HG02885 (cell line): ENCODE measurements at regions not wholly inside any gene's neighbourhood (a gene's known extent, or its start where the extent isn't known, plus 50 kb on each side); places are given as distances from the start of the nearest gene placed in this dataset.
"Not testable (repeated sequence)": the region's sequence is repeated elsewhere in the genome, so short reads cannot be mapped to it uniquely, and the experiment has no call there.

ENCODE experiments used
- ATAC-seq: cut with Tn5 transposase; IDR thresholded peaks from one replicate; pipeline ENCODE4 v1.9.1; 2021; ENCODE audit warnings: mild to moderate bottlenecking; ENCODE audit not compliant: unreplicated experiment, poor library complexity

- no peak for ATAC-seq
These were observed 341.5 kb downstream of the TMEM38B start for GRCh38 chr9:106035806-106036205.

- no peak for ATAC-seq
These were observed 344.1 kb downstream of the TMEM38B start for GRCh38 chr9:106038266-106039001.

GRCh38 chr9:106039151-106039935 lies 345.0 kb downstream of the TMEM38B start:
- ATAC-seq = no peak

GRCh38 chr9:106041920-106042319 lies 347.6 kb downstream of the TMEM38B start:
- ATAC-seq = not testable (repeated sequence)

- no peak for ATAC-seq
These were observed 357.2 kb downstream of the TMEM38B start for GRCh38 chr9:106051545-106051944.

GRCh38 chr9:106052166-106052565 lies 357.8 kb downstream of the TMEM38B start:
- no peak for ATAC-seq

- ATAC-seq = no peak
These were observed 358.4 kb downstream of the TMEM38B start for GRCh38 chr9:106052735-106053134.

- no peak for ATAC-seq
These were observed 362.0 kb downstream of the TMEM38B start for GRCh38 chr9:106056328-106056727.

GRCh38 chr9:106058460-106058859 lies 364.1 kb downstream of the TMEM38B start:
- ATAC-seq = no peak

GRCh38 chr9:106059886-106060285 lies 365.5 kb downstream of the TMEM38B start:
- no peak for ATAC-seq

GRCh38 chr9:106060885-106061284 lies 366.5 kb downstream of the TMEM38B start:
- ATAC-seq = no peak

GRCh38 chr9:106062250-106062649 lies 367.9 kb downstream of the TMEM38B start:
- ATAC-seq = no peak

- no peak for ATAC-seq
These were observed 370.8 kb downstream of the TMEM38B start for GRCh38 chr9:106065136-106065535.

GRCh38 chr9:106065579-106066214 lies 371.4 kb downstream of the TMEM38B start:
- no peak for ATAC-seq

GRCh38 chr9:106066940-106067524 lies 372.7 kb downstream of the TMEM38B start:
- no peak for ATAC-seq

GRCh38 chr9:106069241-106069640 lies 374.9 kb downstream of the TMEM38B start:
- ATAC-seq = no peak

GRCh38 chr9:106072421-106072820 lies 378.1 kb downstream of the TMEM38B start:
- no peak for ATAC-seq

GRCh38 chr9:106074006-106074405 lies 379.7 kb downstream of the TMEM38B start:
- ATAC-seq = no peak

- no peak for ATAC-seq
These were observed 381.1 kb downstream of the TMEM38B start for GRCh38 chr9:106075236-106075959.

- ATAC-seq = no peak
These were observed 381.6 kb downstream of the TMEM38B start for GRCh38 chr9:106075960-106076327.
